ENCODE measurements at regions not wholly inside any gene's neighbourhood (a gene's known extent, or its start where the extent isn't known, plus 50 kb on each side); places are given as distances from the start of the nearest gene placed in this dataset.

- H3K27me3 ChIP-seq (ENCODE audit: insufficient read depth, low read length) = no peaks in the 10 kb centered on the region
- H3K23ac ChIP-seq (ENCODE audit: low read length) = no peak overlapping the region
- WGBS (ENCODE audit: extremely low coverage, insufficient coverage, insufficient read length) = no CpG with 5 or more reads among the region's 1 CpG
Measured at GRCh38 chr12:19893514-19893913, 454.2 kb downstream of the AEBP2 start.

GRCh38 chr12:19894050-19894449 is 454.8 kb downstream of the AEBP2 start:
- Histone ChIP-seq H3K14ac (ENCODE audit: low read length) (no peak overlapping the region), H4K8ac (ENCODE audit: low read depth, low read length) (no peak overlapping the region), H4K12ac (ENCODE audit: low read depth, low read length) (no peak overlapping the region), H3K36me3 (ENCODE audit: control insufficient read depth in 1 of 2, insufficient read depth in 2 of 2, low read length in 2 of 2) (no peaks in the 10 kb centered on the region), H3K18ac (ENCODE audit: low read length) (no peak overlapping the region), H2BK5ac (ENCODE audit: low read depth, low read length, poor library complexity) (no peak overlapping the region), H3K4me2 (ENCODE audit: low read length) (no peak overlapping the region), H3K4me3 (ENCODE audit: low read depth, low read length) (no peak overlapping the region), H3K9ac (ENCODE audit: low read length) (no peak overlapping the region), H2BK12ac (ENCODE audit: low read length) (no peak overlapping the region), H3K9me3 (ENCODE audit: insufficient read depth, low read depth, low read length) (no peaks in the 10 kb centered on the region), H2BK120ac (ENCODE audit: insufficient read depth, low read length, poor library complexity) (peak overlapping the region; percentile 60), H4K91ac (ENCODE audit: low read depth, low read length) (no peak overlapping the region), H3K4ac (ENCODE audit: low read depth, low read length) (no peak overlapping the region), H2AK5ac (ENCODE audit: low read length) (no peak overlapping the region), H3K27me3 (ENCODE audit: insufficient read depth, low read length) (no peaks in the 10 kb centered on the region), H3K27ac (ENCODE audit: low read depth, low read length) (no peak overlapping the region), H2AFZ (ENCODE audit: insufficient read depth, low read length, poor library complexity) (no peak overlapping the region), H3K79me2 (ENCODE audit: control insufficient read depth, insufficient read depth, low read length, poor library complexity) (no peaks in the 10 kb centered on the region), H3K4me1 (ENCODE audit: control insufficient read depth in 1 of 2, insufficient read depth in 2 of 2, low read length in 2 of 2) (no peaks in the 10 kb centered on the region), H3K23ac (ENCODE audit: low read length) (no peak overlapping the region), H3K79me1 (ENCODE audit: low read length) (no peaks in the 10 kb centered on the region)
- DNase-seq = no peak
- no CpG with 5 or more reads among the region's 1 CpG for WGBS (ENCODE audit: extremely low coverage, insufficient coverage, insufficient read length)

More at GRCh38 chr12:19893514-19893913, 454.2 kb downstream of the AEBP2 start:
- no peaks in the 10 kb centered on the region for H3K79me1 ChIP-seq (ENCODE audit: low read length)
- H3K18ac ChIP-seq (ENCODE audit: low read length) = no peak overlapping the region
- H3K4me2 ChIP-seq (ENCODE audit: low read length) = no peak overlapping the region
- no peak overlapping the region for H3K27ac ChIP-seq (ENCODE audit: low read depth, low read length)
- no peak overlapping the region for H3K4ac ChIP-seq (ENCODE audit: low read depth, low read length)
- no peaks in the 10 kb centered on the region for H3K36me3 ChIP-seq (ENCODE audit: control insufficient read depth in 1 of 2, insufficient read depth in 2 of 2, low read length in 2 of 2)
- H3K4me1 ChIP-seq (ENCODE audit: control insufficient read depth in 1 of 2, insufficient read depth in 2 of 2, low read length in 2 of 2) = no peaks in the 10 kb centered on the region
- no peak overlapping the region for H3K4me3 ChIP-seq (ENCODE audit: low read depth, low read length)
- no peak overlapping the region for H2BK5ac ChIP-seq (ENCODE audit: low read depth, low read length, poor library complexity)
- no peak overlapping the region for H2AK5ac ChIP-seq (ENCODE audit: low read length)
- H2AFZ ChIP-seq (ENCODE audit: insufficient read depth, low read length, poor library complexity) = no peak overlapping the region
- no peak for DNase-seq
- H4K8ac ChIP-seq (ENCODE audit: low read depth, low read length) = no peak overlapping the region
- no peak overlapping the region for H2BK12ac ChIP-seq (ENCODE audit: low read length)
- H4K91ac ChIP-seq (ENCODE audit: low read depth, low read length) = no peak overlapping the region
- no peak overlapping the region for H3K9ac ChIP-seq (ENCODE audit: low read length)
- no peaks in the 10 kb centered on the region for H3K9me3 ChIP-seq (ENCODE audit: insufficient read depth, low read depth, low read length)
- H2BK120ac ChIP-seq (ENCODE audit: insufficient read depth, low read length, poor library complexity) = no peak overlapping the region
- no peak overlapping the region for H3K14ac ChIP-seq (ENCODE audit: low read length)
- H4K12ac ChIP-seq (ENCODE audit: low read depth, low read length) = no peak overlapping the region
- H3K79me2 ChIP-seq (ENCODE audit: control insufficient read depth, insufficient read depth, low read length, poor library complexity) = no peaks in the 10 kb centered on the region

- H2AFZ ChIP-seq (ENCODE audit: insufficient read depth, low read length, poor library complexity) = no peak overlapping the region
- no peaks in the 10 kb centered on the region for H3K79me2 ChIP-seq (ENCODE audit: control insufficient read depth, insufficient read depth, low read length, poor library complexity)
- H2BK120ac ChIP-seq (ENCODE audit: insufficient read depth, low read length, poor library complexity) = no peak overlapping the region
- H3K4me2 ChIP-seq (ENCODE audit: low read length) = no peak overlapping the region
- no CpG with 5 or more reads among the region's 5 CpGs for WGBS (ENCODE audit: extremely low coverage, insufficient coverage, insufficient read length)
- no peak overlapping the region for H3K23ac ChIP-seq (ENCODE audit: low read length)
- no peak overlapping the region for H3K27ac ChIP-seq (ENCODE audit: low read depth, low read length)
- no peaks in the 10 kb centered on the region for H3K79me1 ChIP-seq (ENCODE audit: low read length)
- H4K8ac ChIP-seq (ENCODE audit: low read depth, low read length) = no peak overlapping the region
- H3K4ac ChIP-seq (ENCODE audit: low read depth, low read length) = no peak overlapping the region
- H3K18ac ChIP-seq (ENCODE audit: low read length) = no peak overlapping the region
- no peak overlapping the region for H3K14ac ChIP-seq (ENCODE audit: low read length)
- no peaks in the 10 kb centered on the region for H3K9me3 ChIP-seq (ENCODE audit: insufficient read depth, low read depth, low read length)
- H4K91ac ChIP-seq (ENCODE audit: low read depth, low read length) = no peak overlapping the region
- no peak overlapping the region for H4K12ac ChIP-seq (ENCODE audit: low read depth, low read length)
- DNase-seq = no peak
- no peak overlapping the region for H2BK5ac ChIP-seq (ENCODE audit: low read depth, low read length, poor library complexity)
- no peak overlapping the region for H3K4me3 ChIP-seq (ENCODE audit: low read depth, low read length)
- H3K9ac ChIP-seq (ENCODE audit: low read length) = no peak overlapping the region
- no peak overlapping the region for H2BK12ac ChIP-seq (ENCODE audit: low read length)
- no peaks in the 10 kb centered on the region for H3K4me1 ChIP-seq (ENCODE audit: control insufficient read depth in 1 of 2, insufficient read depth in 2 of 2, low read length in 2 of 2)
- no peak overlapping the region for H2AK5ac ChIP-seq (ENCODE audit: low read length)
- H3K27me3 ChIP-seq (ENCODE audit: insufficient read depth, low read length) = no peaks in the 10 kb centered on the region
- no peaks in the 10 kb centered on the region for H3K36me3 ChIP-seq (ENCODE audit: control insufficient read depth in 1 of 2, insufficient read depth in 2 of 2, low read length in 2 of 2)
Measured at GRCh38 chr12:19894803-19895202, 455.5 kb downstream of the AEBP2 start.

- H4K8ac ChIP-seq (ENCODE audit: low read depth, low read length) = no peak overlapping the region
- H3K23ac ChIP-seq (ENCODE audit: low read length) = no peak overlapping the region
- H3K9ac ChIP-seq (ENCODE audit: low read length) = no peak overlapping the region
- H2BK12ac ChIP-seq (ENCODE audit: low read length) = no peak overlapping the region
- no peak overlapping the region for H2AK5ac ChIP-seq (ENCODE audit: low read length)
- no peaks in the 10 kb centered on the region for H3K9me3 ChIP-seq (ENCODE audit: insufficient read depth, low read depth, low read length)
- H3K27me3 ChIP-seq (ENCODE audit: insufficient read depth, low read length) = no peaks in the 10 kb centered on the region
- H2AFZ ChIP-seq (ENCODE audit: insufficient read depth, low read length, poor library complexity) = no peak overlapping the region
- no peaks in the 10 kb centered on the region for H3K79me2 ChIP-seq (ENCODE audit: control insufficient read depth, insufficient read depth, low read length, poor library complexity)
- H3K27ac ChIP-seq (ENCODE audit: low read depth, low read length) = no peak overlapping the region
- no peaks in the 10 kb centered on the region for H3K4me1 ChIP-seq (ENCODE audit: control insufficient read depth in 1 of 2, insufficient read depth in 2 of 2, low read length in 2 of 2)
- no peak for DNase-seq
- WGBS (ENCODE audit: extremely low coverage, insufficient coverage, insufficient read length) = no CpG with 5 or more reads among the region's 2 CpGs
- H3K4me2 ChIP-seq (ENCODE audit: low read length) = no peak overlapping the region
- no peak overlapping the region for H4K12ac ChIP-seq (ENCODE audit: low read depth, low read length)
- no peak overlapping the region for H3K4me3 ChIP-seq (ENCODE audit: low read depth, low read length)
- H3K4ac ChIP-seq (ENCODE audit: low read depth, low read length) = no peak overlapping the region
- H2BK120ac ChIP-seq (ENCODE audit: insufficient read depth, low read length, poor library complexity) = no peak overlapping the region
- H3K18ac ChIP-seq (ENCODE audit: low read length) = no peak overlapping the region
- H3K79me1 ChIP-seq (ENCODE audit: low read length) = no peaks in the 10 kb centered on the region
- no peaks in the 10 kb centered on the region for H3K36me3 ChIP-seq (ENCODE audit: control insufficient read depth in 1 of 2, insufficient read depth in 2 of 2, low read length in 2 of 2)
- no peak overlapping the region for H3K14ac ChIP-seq (ENCODE audit: low read length)
- H2BK5ac ChIP-seq (ENCODE audit: low read depth, low read length, poor library complexity) = no peak overlapping the region
- no peak overlapping the region for H4K91ac ChIP-seq (ENCODE audit: low read depth, low read length)
Measured at GRCh38 chr12:19895246-19896020, 456.1 kb downstream of the AEBP2 start.
